ENCODE measurements at regions not wholly inside any gene's neighbourhood (a gene's known extent, or its start where the extent isn't known, plus 50 kb on each side); places are given as distances from the start of the nearest gene placed in this dataset.

- no peak overlapping the region for H3K4me3 ChIP-seq (ENCODE audit: low read depth, low read length)
- TF ChIP-seq, protein P1, sequence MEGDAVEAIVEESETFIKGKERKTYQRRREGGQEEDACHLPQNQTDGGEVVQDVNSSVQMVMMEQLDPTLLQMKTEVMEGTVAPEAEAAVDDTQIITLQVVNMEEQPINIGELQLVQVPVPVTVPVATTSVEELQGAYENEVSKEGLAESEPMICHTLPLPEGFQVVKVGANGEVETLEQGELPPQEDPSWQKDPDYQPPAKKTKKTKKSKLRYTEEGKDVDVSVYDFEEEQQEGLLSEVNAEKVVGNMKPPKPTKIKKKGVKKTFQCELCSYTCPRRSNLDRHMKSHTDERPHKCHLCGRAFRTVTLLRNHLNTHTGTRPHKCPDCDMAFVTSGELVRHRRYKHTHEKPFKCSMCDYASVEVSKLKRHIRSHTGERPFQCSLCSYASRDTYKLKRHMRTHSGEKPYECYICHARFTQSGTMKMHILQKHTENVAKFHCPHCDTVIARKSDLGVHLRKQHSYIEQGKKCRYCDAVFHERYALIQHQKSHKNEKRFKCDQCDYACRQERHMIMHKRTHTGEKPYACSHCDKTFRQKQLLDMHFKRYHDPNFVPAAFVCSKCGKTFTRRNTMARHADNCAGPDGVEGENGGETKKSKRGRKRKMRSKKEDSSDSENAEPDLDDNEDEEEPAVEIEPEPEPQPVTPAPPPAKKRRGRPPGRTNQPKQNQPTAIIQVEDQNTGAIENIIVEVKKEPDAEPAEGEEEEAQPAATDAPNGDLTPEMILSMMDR (IDR thresholded peaks at IDR 0.05; ENCODE audit: low read depth, low read length) = no peak
Observed at GRCh38 chr2:83051538-83052170, 1407.4 kb downstream of the SUCLG1 start.

DNA sequence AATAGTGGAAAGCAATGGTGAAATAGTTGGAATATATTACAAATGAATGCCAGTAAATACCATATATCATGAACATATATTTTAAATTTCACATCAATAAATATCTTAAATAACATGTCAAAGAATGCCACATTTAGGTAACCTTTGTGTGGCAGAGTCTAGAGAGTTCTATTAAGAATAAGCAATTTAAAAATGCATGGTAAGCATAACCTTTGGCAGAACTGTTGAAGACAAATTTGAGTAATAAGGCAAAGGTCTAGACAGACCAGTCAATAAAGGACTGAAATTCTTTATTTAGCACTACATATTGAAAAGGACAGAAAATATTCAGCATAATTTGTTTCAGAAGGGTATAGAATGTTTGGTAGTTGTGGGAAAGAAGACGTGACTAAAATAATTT lies 1417.0 kb downstream of the SUCLG1 start:
- no peak overlapping the region for H3K4me3 ChIP-seq (ENCODE audit: low read depth, low read length)
- TF ChIP-seq, protein P1 (IDR thresholded peaks at IDR 0.05; ENCODE audit: low read depth, low read length) = no peak

- TF ChIP-seq, protein P1 (IDR thresholded peaks at IDR 0.05; ENCODE audit: low read depth, low read length) = no peak
- H3K4me3 ChIP-seq (ENCODE audit: low read depth, low read length) = no peak overlapping the region
Observed at GRCh38 chr2:83022631-83023210, 1436.4 kb downstream of the SUCLG1 start.

GRCh38 chr2:83017366-83018090 lies 1441.6 kb downstream of the SUCLG1 start:
- TF ChIP-seq, protein P1 (IDR thresholded peaks at IDR 0.05; ENCODE audit: low read depth, low read length) = no peak

DNA sequence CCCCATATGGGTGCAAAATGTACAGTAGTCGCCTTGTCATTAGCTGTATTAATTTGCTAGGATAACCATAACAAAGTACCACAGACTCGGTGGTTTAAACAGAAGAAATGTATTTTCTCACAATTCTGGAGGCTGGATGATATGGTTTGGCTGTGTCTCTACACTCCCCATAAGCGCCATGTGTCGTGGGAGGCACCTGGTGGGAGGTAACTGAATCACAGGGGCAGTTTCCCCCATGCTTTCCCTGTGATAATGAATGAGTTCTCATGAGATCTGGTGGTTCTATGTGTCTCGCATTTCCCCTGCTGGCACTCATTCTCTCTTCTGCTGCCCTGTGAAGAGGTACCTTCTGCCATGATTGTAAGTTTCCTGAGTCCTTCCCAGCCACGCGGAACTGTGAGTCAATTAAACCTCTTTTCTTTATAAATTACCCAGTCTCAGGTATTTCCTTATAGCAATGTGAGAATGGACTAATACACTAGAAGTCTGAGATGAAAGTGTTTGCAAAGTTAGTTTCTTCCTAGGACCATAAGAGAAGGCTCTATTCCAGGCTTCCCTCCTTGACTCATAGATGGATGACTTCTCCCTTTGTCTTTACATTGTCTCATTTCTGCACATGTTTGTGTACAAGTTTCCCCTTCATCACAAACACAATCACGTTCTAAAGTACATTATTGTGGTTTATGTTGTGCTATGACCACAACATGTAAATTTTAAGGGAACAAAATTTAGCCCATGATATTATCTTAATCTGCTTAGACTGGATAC lies 1442.6 kb downstream of the SUCLG1 start:
- TF ChIP-seq, protein P1 (IDR thresholded peaks at IDR 0.05; ENCODE audit: low read depth, low read length) = no peak
- H3K4me3 ChIP-seq (ENCODE audit: low read depth, low read length) = no peak overlapping the region

More at GRCh38 chr2:83017366-83018090, 1441.6 kb downstream of the SUCLG1 start:
- H3K4me3 ChIP-seq (ENCODE audit: low read depth, low read length) = no peak overlapping the region

- H3K4me3 ChIP-seq (ENCODE audit: low read depth, low read length) = no peak overlapping the region
- TF ChIP-seq, protein P1 (IDR thresholded peaks at IDR 0.05; ENCODE audit: low read depth, low read length) = no peak
Observed at GRCh38 chr2:83015900-83016299, 1443.2 kb downstream of the SUCLG1 start.
